ENCODE measurements at regions not wholly inside any gene's neighbourhood (a gene's known extent, or its start where the extent isn't known, plus 50 kb on each side); places are given as distances from the start of the nearest gene placed in this dataset.
"Not testable (repeated sequence)": the region's sequence is repeated elsewhere in the genome, so short reads cannot be mapped to it uniquely, and the experiment has no call there.

DNA sequence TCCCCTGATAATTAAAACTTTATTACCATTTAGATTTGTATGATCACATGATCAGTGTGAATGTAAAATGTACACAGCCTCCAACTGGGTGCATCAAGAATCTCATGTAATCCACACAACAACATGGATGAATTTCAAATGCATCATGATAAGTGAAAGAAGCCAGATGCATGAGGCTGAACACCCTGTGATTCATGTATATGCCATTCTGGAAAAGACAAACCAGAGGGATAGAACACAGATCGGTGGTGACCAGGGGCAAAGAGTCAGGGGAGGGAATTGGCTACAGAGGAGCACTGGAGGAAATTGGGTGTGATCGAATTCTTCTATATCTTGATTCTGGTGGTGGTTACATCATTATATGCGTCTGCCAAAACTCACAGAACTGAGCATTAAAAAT, 170.7 kb upstream of the SLC24A3 start:
- no peak for DNase-seq

DNA sequence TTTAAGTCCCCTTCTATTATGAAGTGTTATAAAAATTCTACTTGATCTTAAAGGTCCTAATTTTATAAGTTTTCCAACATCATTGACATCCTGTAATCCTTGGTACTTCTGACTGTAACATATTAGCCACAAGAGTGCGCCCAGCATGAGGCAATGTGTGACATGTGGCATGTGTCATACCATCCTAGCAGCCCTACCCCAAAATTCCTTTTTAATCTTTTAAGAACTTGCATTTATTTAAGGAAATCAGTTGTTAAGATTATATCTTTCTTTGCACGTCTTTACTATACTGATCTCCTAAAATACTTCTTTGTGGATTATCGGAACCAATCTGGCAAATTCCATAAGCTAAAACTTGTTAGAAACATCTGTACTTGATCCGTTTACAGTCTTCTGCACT, 167.1 kb upstream of the SLC24A3 start:
- DNase-seq = peak; percentile 13

DNA sequence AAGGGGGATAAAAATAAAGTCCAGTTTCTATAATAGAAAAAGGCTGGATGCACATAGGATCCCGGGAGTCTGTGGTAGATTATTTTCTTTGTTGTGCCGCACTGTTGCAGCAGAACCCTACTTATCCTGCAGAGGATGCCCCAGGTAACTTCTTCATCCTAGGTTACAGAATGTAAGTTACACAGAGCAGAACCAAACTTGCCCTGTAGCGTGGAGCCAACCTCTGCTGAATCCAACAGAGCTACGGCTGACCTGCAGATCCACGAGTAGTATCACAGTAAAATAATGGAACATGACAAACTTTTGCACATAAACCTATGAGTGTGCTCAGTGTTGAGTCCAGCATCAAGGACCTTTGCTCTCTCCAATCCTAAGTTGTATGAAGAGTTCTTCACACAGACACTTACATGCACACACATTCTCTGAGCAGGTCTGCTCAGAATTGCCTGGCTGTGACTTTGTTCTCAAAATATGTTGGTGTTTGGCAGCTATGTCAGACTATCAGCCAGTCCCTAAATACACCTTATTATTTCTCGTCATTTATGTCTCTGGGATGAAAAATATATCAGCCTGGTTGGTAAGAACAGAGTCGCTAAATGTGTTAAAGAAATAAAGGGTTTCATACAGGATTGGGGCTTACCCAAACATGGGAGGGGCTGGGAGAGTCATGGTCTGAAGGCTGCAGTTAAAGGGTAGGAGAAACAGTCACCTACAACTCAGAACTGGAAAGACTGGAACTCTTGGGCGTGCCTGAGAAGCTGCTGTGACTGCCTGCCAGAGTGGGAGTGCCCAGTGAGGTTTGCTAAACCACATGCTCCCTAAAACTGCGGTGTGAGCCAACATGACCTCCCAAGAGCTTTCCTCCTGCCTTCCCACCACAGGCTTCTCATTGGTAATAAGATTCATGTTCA, 165.1 kb upstream of the SLC24A3 start:
- peak; percentile 73 for DNase-seq

DNA sequence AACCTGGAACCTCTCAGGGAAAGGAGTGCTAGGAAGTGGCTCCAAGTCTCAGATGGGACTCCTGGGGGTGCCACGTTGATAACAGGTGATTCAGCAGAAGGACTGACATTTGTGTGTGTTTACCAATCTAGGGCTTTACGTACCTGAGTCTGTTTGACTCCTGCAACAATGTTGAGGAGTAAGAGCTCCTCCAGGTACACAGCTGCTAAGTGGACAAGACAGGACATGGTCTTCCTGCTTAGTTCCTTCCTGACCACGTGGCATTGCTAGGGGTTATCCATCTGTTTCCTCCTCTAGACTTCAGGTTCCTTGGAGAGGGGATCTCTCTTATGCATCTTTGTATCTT, 164.5 kb upstream of the SLC24A3 start:
- no peak for DNase-seq

DNA sequence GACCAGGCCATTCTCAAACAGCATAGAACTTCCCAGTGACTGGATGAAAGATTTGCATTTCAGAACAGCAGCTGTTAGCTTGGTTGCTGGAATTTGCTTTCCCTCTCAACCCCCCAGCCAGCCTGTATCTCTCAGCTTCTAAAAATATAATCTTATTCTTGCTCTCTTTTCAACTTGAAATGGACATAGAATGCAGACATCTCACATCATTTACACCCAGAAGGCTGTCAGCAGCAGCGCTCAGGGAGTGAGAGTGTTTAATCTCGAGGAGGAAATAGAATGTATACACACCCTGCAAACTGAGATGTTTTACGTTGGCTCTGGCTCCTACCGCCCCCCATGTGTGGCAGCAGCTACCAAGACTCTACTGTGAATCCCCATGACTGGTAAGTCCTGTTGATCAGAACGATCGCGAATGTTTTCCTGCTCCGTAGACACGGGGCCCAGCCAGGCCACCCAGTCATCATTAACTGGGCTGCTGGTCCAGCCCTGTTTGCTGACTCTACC, 163.4 kb upstream of the SLC24A3 start:
- no peak for DNase-seq

DNA sequence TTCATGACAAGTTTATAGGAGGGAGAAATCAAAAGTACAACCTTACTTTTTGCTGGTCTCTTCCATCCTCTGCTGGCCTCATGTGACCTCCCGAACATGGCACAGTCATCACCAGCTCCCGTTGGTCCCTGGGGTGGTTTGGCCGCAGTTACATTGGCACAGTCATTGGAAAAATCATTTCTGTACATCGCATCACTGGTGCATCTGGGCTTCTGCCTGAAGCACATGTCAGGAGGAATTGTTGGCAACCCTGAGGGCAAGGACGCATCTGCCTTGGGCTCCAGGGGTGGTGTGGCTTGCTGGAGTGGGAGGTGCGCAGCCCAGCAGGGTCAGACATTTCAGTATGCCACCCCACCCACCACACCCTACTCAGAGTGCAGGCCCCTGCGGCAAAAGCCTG, 162.9 kb upstream of the SLC24A3 start:
- DNase-seq = no peak

DNA sequence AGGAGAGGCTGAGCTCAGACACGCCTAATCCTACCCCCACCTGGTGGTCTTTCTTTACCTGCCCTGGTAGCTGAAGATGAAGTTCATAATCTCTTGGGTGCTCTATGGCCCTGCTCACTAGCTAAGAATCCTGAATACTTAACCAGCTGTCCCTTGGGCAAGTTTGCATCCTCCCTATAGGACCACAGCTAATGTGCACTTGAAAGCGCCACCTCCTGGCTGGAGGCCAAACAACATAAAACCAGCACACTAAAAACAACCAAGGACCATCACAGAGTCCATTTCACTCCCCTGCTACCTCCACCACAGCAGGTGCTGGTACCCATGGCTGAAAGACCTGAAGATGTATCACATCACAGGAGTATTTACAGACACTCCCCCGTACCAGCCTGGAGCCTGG, 155.5 kb upstream of the SLC24A3 start:
- no peak for DNase-seq

DNA sequence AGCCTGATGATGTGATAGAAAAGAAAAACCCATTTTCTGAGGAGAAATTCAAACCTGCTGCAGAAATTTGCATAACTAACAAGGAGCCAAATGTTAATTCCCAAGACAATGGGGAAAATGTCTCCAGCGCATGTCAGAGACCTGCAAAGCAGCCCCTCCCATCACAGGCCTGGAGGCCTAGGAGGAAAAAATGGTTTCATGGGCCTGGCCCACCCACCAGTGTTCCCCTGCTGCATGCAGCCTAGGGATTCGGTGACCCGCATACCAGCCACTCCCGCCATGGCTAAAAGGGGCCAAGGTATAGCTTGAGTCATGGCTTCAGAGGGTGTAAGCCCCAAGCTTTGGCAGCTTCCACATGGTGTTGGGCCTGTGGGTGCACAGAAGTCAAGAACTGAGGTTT, 147.7 kb upstream of the SLC24A3 start:
- not testable (repeated sequence) for DNase-seq

DNA sequence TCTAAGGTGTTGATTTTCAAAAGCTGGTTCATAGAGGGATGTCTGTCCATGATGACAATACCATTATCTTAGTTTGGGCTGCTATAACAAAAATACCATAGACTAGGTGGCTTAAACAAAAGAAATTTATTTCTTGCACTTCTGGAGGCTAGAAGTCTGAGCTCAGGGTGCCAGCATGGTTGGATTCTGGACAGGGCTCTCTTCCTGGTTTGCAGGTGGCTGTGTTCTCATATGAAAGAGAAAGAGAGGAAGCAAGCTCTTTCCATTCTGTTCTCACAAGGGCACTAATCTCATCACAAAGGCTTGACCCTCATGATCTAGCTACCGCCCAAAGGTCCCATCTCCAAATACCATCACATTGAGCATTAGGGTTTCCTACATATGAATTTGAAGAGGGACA, 144.5 kb upstream of the SLC24A3 start:
- no peak for DNase-seq

DNA sequence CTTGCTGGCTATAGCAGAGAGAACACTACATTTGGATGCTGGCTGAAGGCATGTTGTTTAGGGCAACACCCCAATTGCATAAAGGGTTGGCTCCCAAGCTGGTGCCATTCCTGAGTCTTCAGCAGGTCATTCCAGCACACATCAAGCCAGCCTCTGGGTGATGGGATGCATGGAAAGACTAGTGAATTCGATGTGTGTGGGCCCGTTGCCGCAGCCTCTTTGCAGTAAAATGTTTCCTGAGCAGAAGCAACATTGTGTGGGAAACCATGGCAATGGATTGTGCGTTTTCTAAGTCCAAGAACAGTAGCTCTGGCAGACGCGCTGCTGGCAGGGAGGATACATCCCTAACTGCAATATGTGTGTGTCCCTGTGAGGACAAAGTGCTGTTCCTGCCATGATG, 142.4 kb upstream of the SLC24A3 start:
- no peak for DNase-seq

DNA sequence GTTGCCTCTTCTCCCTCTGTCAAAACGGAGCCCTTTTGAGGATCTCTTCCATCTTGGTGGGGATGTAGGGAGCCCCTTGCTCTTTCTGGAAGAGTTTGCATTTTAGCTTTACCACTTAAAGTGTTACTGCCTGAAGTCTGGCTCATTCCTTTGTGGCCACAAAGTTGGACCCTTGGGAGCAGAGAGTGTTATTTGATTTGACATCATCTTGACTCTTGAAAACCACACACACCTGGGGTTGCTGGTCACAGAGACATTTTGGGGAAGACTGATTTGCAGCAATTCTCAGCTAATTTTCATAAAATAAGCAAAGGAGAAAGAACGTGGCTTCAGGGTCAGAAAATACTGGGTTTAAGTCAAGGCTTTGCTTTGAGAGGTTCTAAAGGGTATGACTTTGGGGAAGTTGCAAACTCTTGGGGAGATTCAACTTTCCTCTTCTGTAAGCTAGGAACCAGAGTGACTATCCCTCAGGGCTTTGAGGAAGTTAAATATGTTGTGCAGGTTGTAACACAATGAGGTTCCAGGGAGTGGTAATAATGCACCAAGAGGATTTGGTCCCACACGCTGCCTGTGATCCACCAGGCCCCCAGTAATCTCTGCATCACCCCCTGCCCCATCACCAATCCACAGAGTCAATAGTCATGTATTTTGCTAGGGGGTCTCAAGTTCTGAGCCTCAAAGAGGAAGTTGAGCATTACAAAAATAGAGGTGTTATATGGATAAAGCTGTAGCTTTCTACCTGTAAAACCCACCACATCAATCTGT, 141.6 kb upstream of the SLC24A3 start:
- DNase-seq = no peak

DNA sequence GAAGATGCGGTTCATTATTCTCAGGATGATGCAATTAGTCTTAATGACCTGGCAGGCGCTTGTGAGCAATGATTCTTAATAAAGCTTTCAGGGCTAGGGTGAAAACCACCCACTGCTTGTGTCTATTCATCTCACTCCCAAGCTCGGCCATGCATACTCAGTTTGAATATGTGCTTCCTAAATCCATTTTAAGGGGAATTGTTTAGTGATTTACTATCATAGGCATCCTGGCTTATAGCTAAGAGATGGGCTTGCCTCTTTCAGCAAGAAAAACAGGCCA, 141.1 kb upstream of the SLC24A3 start:
- no peak for DNase-seq

DNA sequence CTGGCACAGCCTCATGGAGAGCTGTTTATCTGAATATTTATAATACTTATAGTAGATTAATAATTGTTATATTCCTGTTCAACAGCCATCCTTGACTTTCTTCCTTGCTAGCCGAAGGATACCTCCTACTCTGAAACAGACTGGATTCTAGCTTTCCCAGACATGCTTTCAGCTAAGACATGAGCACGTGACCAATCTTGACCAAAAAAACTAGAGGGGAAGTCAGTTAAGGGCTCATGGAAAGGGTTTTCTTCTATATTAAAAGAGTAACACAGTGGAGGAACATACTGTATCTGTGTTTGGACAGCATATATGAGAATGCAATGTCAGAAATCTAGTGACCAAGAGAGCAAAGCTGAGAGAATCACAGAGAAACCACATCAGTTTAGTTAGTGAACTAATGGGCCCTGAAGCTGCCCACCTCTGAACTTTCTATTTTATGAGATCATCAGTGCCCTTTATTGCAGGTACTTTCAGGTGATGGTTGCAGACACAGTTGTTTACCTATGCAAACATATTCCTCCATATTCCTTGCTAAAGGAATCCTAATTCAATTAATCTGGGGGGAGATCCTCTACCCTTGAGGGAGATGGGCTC, 140.4 kb upstream of the SLC24A3 start:
- DNase-seq = no peak

DNA sequence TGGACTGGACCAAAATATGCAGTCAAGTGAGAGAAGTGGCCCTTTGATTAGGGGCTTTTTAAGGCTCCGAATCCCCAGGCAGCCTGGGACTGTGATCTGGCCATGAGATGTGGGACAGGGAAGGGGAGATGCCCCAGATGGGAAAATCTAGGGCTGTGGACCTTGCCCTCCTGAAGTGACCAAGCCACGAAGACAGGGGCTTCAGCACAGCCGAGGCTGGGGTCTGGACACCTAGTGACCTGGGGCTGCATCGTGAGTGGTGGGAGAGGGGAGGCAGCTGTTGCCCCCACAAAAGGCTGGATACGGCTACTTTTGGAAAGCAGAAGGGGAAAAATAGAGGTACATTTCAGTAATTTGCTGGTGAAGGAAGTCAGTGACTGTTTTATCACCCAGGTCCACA, 139.5 kb upstream of the SLC24A3 start:
- DNase-seq = no peak

DNA sequence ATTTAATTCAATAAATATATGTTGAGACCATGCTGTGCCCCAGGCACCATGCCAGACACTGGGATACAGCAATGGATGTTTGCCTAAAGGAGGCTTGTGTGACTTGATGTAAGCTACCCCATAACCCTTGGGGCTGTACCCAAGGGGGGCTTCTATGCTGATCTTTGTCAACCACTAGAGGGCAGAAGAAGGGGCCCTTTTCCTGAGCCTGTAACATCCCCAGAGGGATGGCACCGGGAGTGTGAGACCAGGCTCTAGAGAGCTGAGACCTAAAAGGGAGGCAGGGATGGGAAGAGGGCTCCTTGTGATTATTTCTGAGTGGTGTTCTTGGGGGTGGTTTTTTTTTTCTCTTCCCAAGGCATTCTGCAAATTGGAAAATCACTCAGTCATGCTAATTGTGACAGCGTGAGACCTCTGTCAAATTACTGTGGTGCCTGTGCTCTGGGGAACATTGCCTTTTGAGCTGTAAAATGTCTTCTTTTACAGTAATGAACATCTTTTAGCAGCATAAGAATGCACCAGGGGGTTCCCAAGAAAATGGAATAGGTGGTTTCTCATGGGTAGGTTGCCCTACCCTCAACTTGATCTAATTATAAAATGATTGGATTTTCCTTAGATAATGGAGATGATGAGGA, 138.7 kb upstream of the SLC24A3 start:
- DNase-seq = no peak

DNA sequence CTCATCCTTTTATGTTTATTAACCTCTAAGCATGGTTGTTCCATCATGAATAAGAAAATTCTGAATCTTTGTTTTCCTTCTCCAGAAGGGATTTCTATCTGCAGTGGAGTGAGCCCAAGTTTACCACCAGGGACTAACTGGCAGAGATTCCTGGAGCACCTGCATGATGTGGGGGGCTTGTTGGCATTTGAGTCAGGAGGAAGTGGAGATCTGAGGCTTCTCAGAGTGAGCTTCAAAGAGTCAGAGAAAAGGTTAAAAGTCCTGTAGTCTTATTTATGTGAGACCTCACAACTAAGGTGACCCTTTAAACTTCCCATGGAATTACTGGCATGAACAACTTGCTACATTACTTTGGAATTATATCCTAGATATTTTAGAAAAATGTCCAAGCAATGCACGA, 138.1 kb upstream of the SLC24A3 start:
- DNase-seq = no peak

DNA sequence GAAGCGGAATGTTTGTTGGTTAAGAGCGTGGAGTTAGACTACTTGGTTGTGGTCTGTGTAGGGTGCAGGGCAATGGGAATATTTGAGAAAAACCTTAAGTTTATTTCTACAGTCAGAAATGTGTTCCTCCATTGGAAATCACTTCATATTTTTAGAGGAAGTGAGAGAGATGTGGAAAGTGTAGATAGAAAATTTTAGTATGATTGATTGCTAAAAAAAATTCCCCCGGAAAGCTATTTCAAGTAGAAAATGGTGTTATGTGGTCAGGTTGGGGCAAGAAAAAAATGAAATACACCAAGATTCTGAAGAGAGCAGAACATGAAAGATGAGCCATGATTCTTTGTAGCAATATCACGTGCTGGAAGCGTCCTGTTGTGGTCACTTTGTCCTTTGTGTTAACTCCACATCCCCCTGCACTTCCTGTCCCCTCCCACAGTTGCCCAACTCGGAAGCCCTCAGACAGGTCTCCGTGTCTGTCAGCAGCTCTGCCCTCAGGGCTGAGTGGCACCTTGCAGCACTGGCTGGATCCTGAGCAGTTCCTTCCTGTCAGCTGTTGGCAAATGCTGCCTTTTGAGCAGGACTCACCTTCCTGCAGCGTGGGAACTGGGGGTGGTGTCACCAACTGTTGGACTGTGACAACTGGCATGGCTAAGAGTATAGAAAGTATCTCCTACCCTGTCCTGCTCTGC, 137.5 kb upstream of the SLC24A3 start:
- DNase-seq = peak; percentile 59

DNA sequence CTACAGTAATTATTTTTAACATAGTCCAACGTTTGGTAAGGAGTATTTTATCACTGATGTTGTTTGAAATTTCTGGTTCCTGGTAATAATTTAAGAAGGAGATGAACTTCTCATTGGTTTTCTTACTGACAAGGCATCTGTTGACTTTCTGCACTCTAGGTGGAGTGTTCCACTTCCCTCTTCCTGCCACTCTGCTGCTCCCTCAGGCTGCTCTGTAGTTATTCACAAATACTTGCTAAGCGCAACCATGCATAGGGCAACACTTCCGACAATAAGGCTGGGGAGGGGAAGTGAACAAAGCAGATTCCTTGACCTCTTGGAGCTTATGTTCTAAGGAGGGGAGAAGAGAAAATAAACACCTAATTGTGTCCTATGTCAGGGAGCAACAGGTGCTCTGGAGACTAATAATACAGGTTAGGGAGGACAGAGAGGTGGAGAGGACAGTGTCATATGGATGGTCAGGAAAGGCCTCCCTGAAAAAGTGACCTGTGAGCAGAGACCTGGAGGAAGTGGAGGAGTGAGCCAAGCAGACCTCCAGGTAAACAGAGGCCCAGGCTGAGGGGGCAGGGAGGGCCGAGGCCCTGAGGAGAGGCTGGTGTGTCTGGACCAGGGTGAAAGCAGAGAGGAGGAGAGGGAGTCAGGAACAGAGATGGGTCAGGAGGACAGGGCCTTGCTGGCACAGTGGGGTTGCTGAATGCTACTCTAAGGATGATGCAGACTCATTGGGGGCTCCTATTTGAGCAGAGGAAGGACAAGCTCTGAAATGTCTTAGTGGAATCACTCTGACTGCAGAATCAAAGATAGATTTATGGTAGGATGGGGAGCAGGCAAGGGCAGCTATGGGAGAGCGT, 134.8 kb upstream of the SLC24A3 start:
- DNase-seq = peak; percentile 74

DNA sequence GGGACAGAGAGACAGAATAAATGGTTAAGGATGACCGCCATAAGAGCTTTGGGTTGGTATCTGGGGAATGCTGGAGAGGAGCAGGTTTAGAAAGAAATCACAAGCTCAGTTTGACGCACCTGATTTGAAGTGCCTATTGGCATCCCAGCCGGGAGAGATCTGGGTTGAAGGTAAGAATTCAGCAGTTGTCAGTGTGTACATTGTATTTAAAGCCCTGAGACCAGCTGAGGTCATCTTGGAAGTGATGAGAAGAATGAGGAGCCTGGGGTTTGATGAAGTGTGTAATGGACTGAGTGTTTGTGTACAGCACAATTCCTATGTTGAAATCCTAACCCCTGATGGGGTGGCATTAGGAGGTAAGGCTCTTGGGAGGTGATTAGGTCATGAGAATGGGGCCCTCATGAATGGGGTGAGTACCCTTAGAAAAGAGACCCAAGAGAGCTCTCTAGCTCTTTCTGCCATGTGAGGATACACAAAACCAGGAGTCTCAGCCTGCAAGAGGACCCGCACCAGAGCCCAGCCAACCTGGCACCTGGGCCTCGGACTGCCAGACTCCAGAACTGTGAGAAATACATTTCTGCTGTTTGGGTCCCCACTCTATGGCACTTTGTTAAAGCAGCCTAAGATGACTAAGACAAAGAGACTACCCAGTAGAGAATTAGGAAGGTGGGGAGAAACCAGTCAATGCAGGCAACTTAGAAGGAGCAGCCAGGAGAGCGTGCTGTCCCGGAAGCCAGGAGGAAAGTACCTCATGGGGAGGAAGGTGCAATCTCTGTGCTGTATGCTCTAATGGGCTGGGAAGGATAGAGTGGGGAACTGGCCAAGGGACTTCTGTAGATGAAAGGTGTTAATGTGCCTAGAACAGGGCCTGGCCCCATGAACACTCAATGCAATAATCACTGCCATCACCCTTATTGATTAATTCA, 133.7 kb upstream of the SLC24A3 start:
- no peak for DNase-seq

DNA sequence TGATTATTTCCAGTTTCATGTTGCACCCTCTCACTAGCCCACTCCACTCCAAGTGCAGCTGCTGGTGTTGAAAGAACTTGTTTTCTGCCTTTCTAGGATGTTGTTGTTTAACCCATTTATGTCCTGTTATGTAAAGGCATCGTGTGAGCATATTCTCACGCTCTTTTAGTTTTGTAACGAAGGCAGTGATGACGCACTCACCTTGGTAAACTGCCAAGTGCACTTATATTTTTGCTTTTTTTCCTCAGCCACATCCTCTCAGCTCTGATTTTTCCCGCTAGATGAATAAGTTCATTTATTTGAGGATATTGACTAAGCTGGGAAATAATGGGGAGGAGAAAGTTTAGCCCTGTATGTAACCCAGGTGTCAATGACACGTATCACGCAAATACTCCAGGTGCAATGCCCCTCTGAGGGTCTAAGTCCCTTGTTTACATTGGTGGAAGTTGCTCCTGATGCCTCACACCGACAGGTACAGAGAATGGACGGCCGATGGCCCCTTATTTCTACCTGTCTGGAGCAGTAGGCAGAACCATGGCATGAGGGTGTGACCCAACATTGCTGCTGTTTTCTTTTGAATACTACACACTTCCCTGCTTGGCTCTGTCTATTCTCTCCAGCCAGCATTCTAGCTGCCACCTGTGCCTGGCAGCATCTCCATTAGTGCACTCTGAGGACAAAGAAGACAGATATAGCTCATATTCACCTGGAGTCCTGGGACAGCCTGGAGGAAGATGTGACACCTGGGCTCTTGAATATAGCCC, 132.7 kb upstream of the SLC24A3 start:
- peak; percentile 29 for DNase-seq

All from NCI-H510A treated with DMSO at 0.1 percent for 48 hours (cell line).